ENCODE measurements at regions not wholly inside any gene's neighbourhood (a gene's known extent, or its start where the extent isn't known, plus 50 kb on each side); places are given as distances from the start of the nearest gene placed in this dataset.
"Not testable (repeated sequence)": the region's sequence is repeated elsewhere in the genome, so short reads cannot be mapped to it uniquely, and the experiment has no call there.

GRCh38 chr1:228846952-228847351, 111.7 kb downstream of the RHOU start:
- no peak for DNase-seq
- Histone ChIP-seq H3K9me3 (replicated peaks in 1 of 2; ENCODE audit: control insufficient read depth in 1 of 2, insufficient read depth in 1 of 2, low read length in 2 of 2) (no peaks in the 10 kb centered on the region), H3K4me1 (ENCODE audit: control insufficient read depth in 1 of 2, insufficient read depth in 2 of 2, low read length in 2 of 2) (peaks cover 32% of the 10 kb centered on the region in 2 donors), H3K27ac (ENCODE audit: low read depth in 1 of 2, low read length in 2 of 2) (no peak overlapping the region), H2AFZ (ENCODE audit: insufficient read depth, low read depth, low read length, poor library complexity, severe bottlenecking) (no peak overlapping the region), H3K27me3 (ENCODE audit: control insufficient read depth in 2 of 2, insufficient read depth in 2 of 2, low read length in 2 of 2) (no peaks in the 10 kb centered on the region), H3K36me3 (replicated peaks in 1 of 2; ENCODE audit: control insufficient read depth in 1 of 2, insufficient read depth in 2 of 2, low read length in 2 of 2) (no peaks in the 10 kb centered on the region), H3K4me3 (replicated peaks in 1 of 3; ENCODE audit: low read depth in 2 of 3, low read length in 3 of 3) (no peak overlapping the region), H3K79me2 (ENCODE audit: insufficient read depth, low read length) (no peaks in the 10 kb centered on the region), H3K4me2 (replicated peaks; ENCODE audit: extremely low read depth, low read length, poor library complexity, severe bottlenecking) (no peak overlapping the region), H3K9ac (ENCODE audit: insufficient read depth, low read length, poor library complexity, severe bottlenecking) (no peak overlapping the region), H4K20me1 (ENCODE audit: insufficient read depth, low read length) (no peaks in the 10 kb centered on the region)
- Mint-ChIP-seq H3K4me3 (no peak overlapping the region), H3K36me3 (peaks cover 2 to 5% of the 10 kb centered on the region in 2 donors), H3K27me3 (ENCODE audit: low read depth in 3 of 3) (peaks cover 0 to under 1% (median 0%) of the 10 kb centered on the region in 3 donors), H3K9me3 (peaks cover 1 to 10% (median 5%) of the 10 kb centered on the region in 7 donors), H3K27ac (no peak overlapping the region), H3K4me1 (peaks cover 44% of the 10 kb centered on the region)
- WGBS (ENCODE audit: insufficient coverage): 100% methylated on average over 1 of the region's 1 CpG
- intact Hi-C loops (cut with micrococcal nuclease): no loop called here
- TF ChIP-seq CTCF (IDR thresholded peaks at IDR 0.05): no peak

- H3K9me3 Mint-ChIP-seq; intact Hi-C loops (cut with micrococcal nuclease); H3K36me3 ChIP-seq (replicated peaks in 1 of 2; ENCODE audit: control insufficient read depth in 1 of 2, insufficient read depth in 2 of 2, low read length in 2 of 2); H3K9ac ChIP-seq (ENCODE audit: insufficient read depth, low read length, poor library complexity, severe bottlenecking); H3K9me3 ChIP-seq (replicated peaks in 1 of 2; ENCODE audit: control insufficient read depth in 1 of 2, insufficient read depth in 1 of 2, low read length in 2 of 2); DNase-seq; H3K4me3 Mint-ChIP-seq; H3K4me3 ChIP-seq (replicated peaks in 1 of 3; ENCODE audit: low read depth in 2 of 3, low read length in 3 of 3); H3K27me3 ChIP-seq (ENCODE audit: control insufficient read depth in 2 of 2, insufficient read depth in 2 of 2, low read length in 2 of 2); H2AFZ ChIP-seq (ENCODE audit: insufficient read depth, low read depth, low read length, poor library complexity, severe bottlenecking); H3K27ac ChIP-seq (ENCODE audit: low read depth in 1 of 2, low read length in 2 of 2); H3K27me3 Mint-ChIP-seq (ENCODE audit: low read depth in 3 of 3); H3K27ac Mint-ChIP-seq; H3K4me2 ChIP-seq (replicated peaks; ENCODE audit: extremely low read depth, low read length, poor library complexity, severe bottlenecking); H3K36me3 Mint-ChIP-seq; H4K20me1 ChIP-seq (ENCODE audit: insufficient read depth, low read length); H3K79me2 ChIP-seq (ENCODE audit: insufficient read depth, low read length): not testable (repeated sequence)
- peaks cover 44% of the 10 kb centered on the region for H3K4me1 Mint-ChIP-seq
- H3K4me1 ChIP-seq (ENCODE audit: control insufficient read depth in 1 of 2, insufficient read depth in 2 of 2, low read length in 2 of 2): peaks cover 37% of the 10 kb centered on the region in 2 donors
- WGBS (ENCODE audit: insufficient coverage): 79% methylated on average over 2 of the region's 2 CpGs
Observed at GRCh38 chr1:228847451-228847850, 112.2 kb downstream of the RHOU start.

Measured in CD14-positive monocyte (primary cell).